ENCODE measurements at regions not wholly inside any gene's neighbourhood (a gene's known extent, or its start where the extent isn't known, plus 50 kb on each side); places are given as distances from the start of the nearest gene placed in this dataset.

GRCh38 chr18:78150590-78150989, 829.0 kb upstream of the SALL3 start:
- DNase-seq (ENCODE audit: low read depth in 3 of 3), result no peak

- no peak for DNase-seq (ENCODE audit: low read depth in 3 of 3)
Observed at GRCh38 chr18:78151234-78151633, 828.4 kb upstream of the SALL3 start.

GRCh38 chr18:78151948-78152725, 827.5 kb upstream of the SALL3 start:
- no peak for DNase-seq (ENCODE audit: low read depth in 3 of 3)

- no peak for DNase-seq (ENCODE audit: low read depth in 3 of 3)
Observed at GRCh38 chr18:78153362-78153761, 826.3 kb upstream of the SALL3 start.

- DNase-seq (ENCODE audit: low read depth in 3 of 3), result no peak
Observed at GRCh38 chr18:78154444-78154843, 825.2 kb upstream of the SALL3 start.

- DNase-seq (ENCODE audit: low read depth in 3 of 3), result no peak
Observed at GRCh38 chr18:78154853-78155252, 824.8 kb upstream of the SALL3 start.

GRCh38 chr18:78156466-78156865, 823.2 kb upstream of the SALL3 start:
- DNase-seq (ENCODE audit: low read depth in 3 of 3), result no peak

GRCh38 chr18:78158943-78159342, 820.7 kb upstream of the SALL3 start:
- no peak for DNase-seq (ENCODE audit: low read depth in 3 of 3)

- no peak for DNase-seq (ENCODE audit: low read depth in 3 of 3)
Observed at GRCh38 chr18:78159397-78159796, 820.2 kb upstream of the SALL3 start.

- no peak for DNase-seq (ENCODE audit: low read depth in 3 of 3)
Observed at GRCh38 chr18:78160961-78161656, 818.5 kb upstream of the SALL3 start.

GRCh38 chr18:78165525-78165924, 814.1 kb upstream of the SALL3 start:
- DNase-seq (ENCODE audit: low read depth in 3 of 3), result no peak

GRCh38 chr18:78168526-78168925, 811.1 kb upstream of the SALL3 start:
- DNase-seq (ENCODE audit: low read depth in 3 of 3), result no peak

- no peak for DNase-seq (ENCODE audit: low read depth in 3 of 3)
Observed at GRCh38 chr18:78169174-78169864, 810.3 kb upstream of the SALL3 start.

GRCh38 chr18:78171954-78172353, 807.7 kb upstream of the SALL3 start:
- DNase-seq (ENCODE audit: low read depth in 3 of 3), result no peak

GRCh38 chr18:78174737-78175136, 804.9 kb upstream of the SALL3 start:
- no peak for DNase-seq (ENCODE audit: low read depth in 3 of 3)

- DNase-seq (ENCODE audit: low read depth in 3 of 3), result no peak
Observed at GRCh38 chr18:78178812-78179211, 800.8 kb upstream of the SALL3 start.

GRCh38 chr18:78180741-78181140, 798.9 kb upstream of the SALL3 start:
- no peak for DNase-seq (ENCODE audit: low read depth in 3 of 3)

- DNase-seq (ENCODE audit: low read depth in 3 of 3), result no peak
Observed at GRCh38 chr18:78183815-78184214, 795.8 kb upstream of the SALL3 start.

- DNase-seq (ENCODE audit: low read depth in 3 of 3), result no peak
Observed at GRCh38 chr18:78191276-78191675, 788.3 kb upstream of the SALL3 start.

GRCh38 chr18:78192054-78192453, 787.6 kb upstream of the SALL3 start:
- no peak for DNase-seq (ENCODE audit: low read depth in 3 of 3)

- no peak for DNase-seq (ENCODE audit: low read depth in 3 of 3)
Observed at GRCh38 chr18:78196280-78196679, 783.3 kb upstream of the SALL3 start.

- no peak for DNase-seq (ENCODE audit: low read depth in 3 of 3)
Observed at GRCh38 chr18:78199002-78199401, 780.6 kb upstream of the SALL3 start.

GRCh38 chr18:78199611-78200010, 780.0 kb upstream of the SALL3 start:
- no peak for DNase-seq (ENCODE audit: low read depth in 3 of 3)

Measured in stimulated activated CD4-positive, alpha-beta T cell treated with anti-CD3 and anti-CD28 coated beads, TNF-alpha, amount 100 ng/mL, for 24 hours (primary cell).